ENCODE measurements at regions not wholly inside any gene's neighbourhood (a gene's known extent, or its start where the extent isn't known, plus 50 kb on each side); places are given as distances from the start of the nearest gene placed in this dataset.

GRCh38 chr1:83692524-83693381, 306.2 kb downstream of the TTLL7 start:
- no peaks in the 10 kb centered on the region for H3K9me1 ChIP-seq (ENCODE audit: insufficient read depth, low read length)
- no peaks in the 10 kb centered on the region for H3K36me3 ChIP-seq (ENCODE audit: control insufficient read depth, insufficient read depth, low read length)
- CTCF ChIA-PET, result no interaction called here
- H2AFZ ChIP-seq (replicated peaks; ENCODE audit: low read length, poor library complexity), result peak overlapping the region; percentile 51
- peak overlapping the region; percentile 28 for H2AK9ac ChIP-seq (replicated peaks; ENCODE audit: low read depth, low read length, poor library complexity)
- peak; percentile 27 for ATAC-seq (ENCODE audit: low read depth)
- in situ Hi-C loops (cut with MboI; ENCODE audit: low sequenced_read_pairs), result no loop called here
- intact Hi-C loops (cut with micrococcal nuclease), result loop anchor here (10.0 kb wide), 1 partner anchor 522 kb away; no protein-coding TSS in a partner anchor
- H2BK15ac ChIP-seq (ENCODE audit: low read depth, low read length), result no peak overlapping the region
- DNase-seq, result peak; percentile 0
- no peak overlapping the region for H3K27ac ChIP-seq (ENCODE audit: insufficient read depth, low read length)
- no peak overlapping the region for H3K23ac ChIP-seq (ENCODE audit: low read depth, low read length)
- H3K4me2 ChIP-seq (ENCODE audit: low read depth, low read length), result peak overlapping the region; percentile 50; the same call in 1 of the 2 replicates
- no peaks in the 10 kb centered on the region for H3K4me1 ChIP-seq (ENCODE audit: control insufficient read depth, insufficient read depth, low read length)
- dilution Hi-C loops (cut with HindIII; ENCODE audit: low sequenced_read_pairs, unreplicated experiment), result no loop called here
- TF ChIP-seq NFE2L2 (IDR thresholded peaks at IDR 0.05; ENCODE audit: low read depth, low read length), result no peak
- TF ChIP-seq ELK1 (IDR thresholded peaks at IDR 0.05; ENCODE audit: borderline replicate concordance, low read depth, low read length), result no peak
- no peak for TF ChIP-seq RCOR1 (IDR thresholded peaks at IDR 0.05; ENCODE audit: insufficient replicate concordance, low read length)
- TF ChIP-seq MAZ (IDR thresholded peaks at IDR 0.05; ENCODE audit: borderline replicate concordance, low read depth, low read length), result no peak
- no peak for TF ChIP-seq FOS (IDR thresholded peaks at IDR 0.05; ENCODE audit: low read depth, low read length)
- TF ChIP-seq CHD1 (IDR thresholded peaks at IDR 0.05; ENCODE audit: low read depth, low read length), result no peak
- TF ChIP-seq CEBPB (IDR thresholded peaks at IDR 0.05; ENCODE audit: low read depth, low read length), result no peak
- TF ChIP-seq MAFK (IDR thresholded peaks at IDR 0.05; ENCODE audit: low read depth, low read length), result no peak
- no peak for TF ChIP-seq CTCF (conservative IDR thresholded peaks at IDR 0.05; ENCODE audit: low read depth, low read length)
- TF ChIP-seq USF2 (IDR thresholded peaks at IDR 0.05; ENCODE audit: low read depth, low read length), result no peak
- no peak for TF ChIP-seq MXI1 (IDR thresholded peaks at IDR 0.05; ENCODE audit: borderline replicate concordance, low read depth, low read length)
- no peak for TF ChIP-seq RAD21 (IDR thresholded peaks at IDR 0.05; ENCODE audit: low read length)
- no peak for TF ChIP-seq POLR2A (IDR thresholded peaks at IDR 0.05; ENCODE audit: low read depth, low read length)
- TF ChIP-seq SMC3 (IDR thresholded peaks at IDR 0.05; ENCODE audit: low read depth, low read length), result no peak
- no peak for TF ChIP-seq BHLHE40 (IDR thresholded peaks at IDR 0.05; ENCODE audit: low read depth, low read length)
- no peak overlapping the region for H3K56ac ChIP-seq (ENCODE audit: extremely low read depth, insufficient read depth, low read length)
- H4K5ac ChIP-seq (ENCODE audit: low read depth, low read length), result no peak overlapping the region
- no peak overlapping the region for H2BK120ac ChIP-seq (ENCODE audit: low read depth, low read length)
- no peak overlapping the region for H2BK20ac ChIP-seq (ENCODE audit: low read depth, low read length)
- H3K14ac ChIP-seq (replicated peaks; ENCODE audit: low read depth, low read length), result no peak overlapping the region
- H3K27me3 ChIP-seq (ENCODE audit: control insufficient read depth, insufficient read depth, low read length), result no peaks in the 10 kb centered on the region; the same call in 1 of the 2 replicates
- H4K20me1 ChIP-seq (ENCODE audit: insufficient read depth, low read length), result no peaks in the 10 kb centered on the region
- no TSS peak for BruUV-seq (replicated peaks)
- no peaks in the 10 kb centered on the region for H3K79me1 ChIP-seq (ENCODE audit: low read depth in 1 of 2, low read length in 2 of 2)
- H4K91ac ChIP-seq (ENCODE audit: insufficient read depth, low read depth, low read length), result no peak overlapping the region
- H3K9ac ChIP-seq (ENCODE audit: low read depth, low read length), result no peak overlapping the region
- H4K8ac ChIP-seq (ENCODE audit: low read depth in 2 of 2, low read length in 2 of 2), result no peak overlapping the region
- no peak overlapping the region for H2AK5ac ChIP-seq (ENCODE audit: low read depth, low read length)
- no peak overlapping the region for H2BK5ac ChIP-seq (ENCODE audit: low read depth, low read length, poor library complexity, severe bottlenecking)
- no peak overlapping the region for H3K4ac ChIP-seq (ENCODE audit: low read depth, low read length)
- 3% methylated on average over 4 of the region's 13 CpGs; no CpG with 5 or more reads in 1 of the 2 experiments for WGBS, 2 experiments (ENCODE audit: extremely low coverage in 2 of 2, insufficient read length in 1 of 2)
- H3K9me3 ChIP-seq (ENCODE audit: control insufficient read depth, insufficient read depth, low read length), result no peaks in the 10 kb centered on the region
- no peak overlapping the region for H3K18ac ChIP-seq (ENCODE audit: low read depth, low read length)
- H3K4me3 ChIP-seq (ENCODE audit: insufficient read depth, low read depth, low read length), result no peak overlapping the region
- POLR2A ChIA-PET (ENCODE audit: unreplicated experiment), result no interaction called here
